NCI-H82 treated with DMSO at 0.1 percent for 48 hours (cell line): ENCODE measurements at regions not wholly inside any gene's neighbourhood (a gene's known extent, or its start where the extent isn't known, plus 50 kb on each side); places are given as distances from the start of the nearest gene placed in this dataset.

Experiments used
- DNase-seq: peaks from one replicate; lab custom pipeline; 2025; ENCODE audit not compliant: unreplicated experiment; lab: John Stamatoyannopoulos, UW

GRCh38 chr5:143761663-143762062 lies 50.3 kb upstream of the HMHB1 start:
- no peak for DNase-seq

GRCh38 chr5:143760755-143761154 lies 51.2 kb upstream of the HMHB1 start:
- no peak for DNase-seq

- DNase-seq: no peak
Measured at GRCh38 chr5:143760131-143760505, 51.8 kb upstream of the HMHB1 start.

- DNase-seq: no peak
Measured at GRCh38 chr5:143759396-143760130, 52.4 kb upstream of the HMHB1 start.

GRCh38 chr5:143758750-143759149 lies 53.2 kb upstream of the HMHB1 start:
- DNase-seq: no peak

- DNase-seq: no peak
Measured at GRCh38 chr5:143758015-143758414, 53.9 kb upstream of the HMHB1 start.

GRCh38 chr5:143757116-143757515 lies 54.8 kb upstream of the HMHB1 start:
- DNase-seq: no peak

GRCh38 chr5:143755966-143756365 lies 56.0 kb upstream of the HMHB1 start:
- DNase-seq: no peak

GRCh38 chr5:143752165-143752850 lies 59.7 kb upstream of the HMHB1 start:
- no peak for DNase-seq

GRCh38 chr5:143751342-143751741 lies 60.6 kb upstream of the HMHB1 start:
- no peak for DNase-seq

GRCh38 chr5:143749581-143750205 lies 62.3 kb upstream of the HMHB1 start:
- no peak for DNase-seq

GRCh38 chr5:143748516-143748915 lies 63.4 kb upstream of the HMHB1 start:
- DNase-seq: no peak

GRCh38 chr5:143742951-143743350 lies 69.0 kb upstream of the HMHB1 start:
- no peak for DNase-seq

GRCh38 chr5:143741421-143741820 lies 70.5 kb upstream of the HMHB1 start:
- DNase-seq: no peak

- no peak for DNase-seq
Measured at GRCh38 chr5:143740956-143741355, 71.0 kb upstream of the HMHB1 start.

- DNase-seq: no peak
Measured at GRCh38 chr5:143739746-143740145, 72.2 kb upstream of the HMHB1 start.

- no peak for DNase-seq
Measured at GRCh38 chr5:143738417-143739401, 73.3 kb upstream of the HMHB1 start.

GRCh38 chr5:143737062-143737461 lies 74.9 kb upstream of the HMHB1 start:
- no peak for DNase-seq

- no peak for DNase-seq
Measured at GRCh38 chr5:143734456-143734780, 77.5 kb upstream of the HMHB1 start.

- DNase-seq: no peak
Measured at GRCh38 chr5:143733665-143734455, 78.1 kb upstream of the HMHB1 start.
